Liver (tissue), 8 donors: ENCODE measurements at regions not wholly inside any gene's neighbourhood (a gene's known extent, or its start where the extent isn't known, plus 50 kb on each side); places are given as distances from the start of the nearest gene placed in this dataset.

Source experiments
- DNase-seq: peaks from one replicate; pipeline ENCODE4 v3.0.0-alpha.2; 2017; ENCODE audit warnings: low spot score
- H3K27ac ChIP-seq, 2 donors: one replicate each; pipeline ENCODE4 v1.7.0; 2013; ENCODE audit warnings: inconsistent platforms in 2 of 2, low read length in 2 of 2, control low read depth in 1 of 2, low read depth in 1 of 2, mild to moderate bottlenecking in 1 of 2
- H3K27me3 ChIP-seq, 4 donors: one replicate each; pipeline versions ENCODE4 v1.6.1 to v1.7.0; 2013; ENCODE audit warnings: low read length in 3 of 4, inconsistent platforms in 1 of 4, mild to moderate bottlenecking in 1 of 4, moderate library complexity in 1 of 4; ENCODE audit not compliant: control insufficient read depth in 4 of 4, insufficient read depth in 4 of 4
- H3K36me3 ChIP-seq, 4 donors: one replicate each; pipeline versions ENCODE4 v1.6.1 to v1.7.0; 2013; ENCODE audit warnings: low read length in 3 of 4, mild to moderate bottlenecking in 3 of 4, low read depth in 1 of 4, moderate library complexity in 1 of 4; ENCODE audit not compliant: control insufficient read depth in 4 of 4, insufficient read depth in 3 of 4
- H3K4me1 ChIP-seq, 4 donors: one replicate each; pipeline versions ENCODE4 v1.6.1 to v1.7.0; 2013; ENCODE audit warnings: low read length in 3 of 4, mild to moderate bottlenecking in 3 of 4, moderate library complexity in 1 of 4; ENCODE audit not compliant: control insufficient read depth in 4 of 4, insufficient read depth in 4 of 4
- H3K4me3 ChIP-seq, 3 donors: one replicate each; pipeline versions ENCODE4 v1.6.1 to v1.7.0; 2013; ENCODE audit warnings: low read length in 3 of 3, control low read depth in 1 of 3, low read depth in 1 of 3, mild to moderate bottlenecking in 1 of 3
- H3K9ac ChIP-seq, 2 donors: one replicate each; pipeline ENCODE4 v1.7.0; 2013; ENCODE audit warnings: low read length in 2 of 2, mild to moderate bottlenecking in 2 of 2, moderate library complexity in 2 of 2, control low read depth in 1 of 2, low read depth in 1 of 2
- H3K9me3 ChIP-seq, 4 donors: one replicate each; pipeline versions ENCODE4 v1.6.1 to v1.7.0; 2013; ENCODE audit warnings: low read length in 3 of 4; ENCODE audit not compliant: control insufficient read depth in 4 of 4
- ATF3 ChIP-seq: IDR thresholded peaks from 2 replicates; pipeline ENCODE4 v1.6.1; 2016; ENCODE audit warnings: antibody characterized with exemption
- CTCF ChIP-seq: fragments of 150-350 bp; IDR thresholded peaks from 2 replicates; pipeline ENCODE4 v1.5.1; 2017; ENCODE audit warnings: improper control_type of control experiment, low read depth, low read length; ENCODE audit not compliant: missing input control
- EGR1 ChIP-seq, 2 donors: IDR thresholded peaks; 2 replicates each; pipeline ENCODE4 v1.6.1; 2016 to 2018; ENCODE audit warnings: antibody characterized with exemption in 2 of 2, low read depth in 2 of 2
- FOXA1 ChIP-seq: IDR thresholded peaks from 2 replicates; pipeline ENCODE4 v1.6.1; 2016; ENCODE audit warnings: antibody characterized with exemption
- HNF4A ChIP-seq, 2 donors: conservative IDR thresholded peaks; 2 replicates each; pipeline ENCODE4 v1.6.1; 2016; ENCODE audit warnings: antibody characterized with exemption in 2 of 2, mild to moderate bottlenecking in 2 of 2
- JUND ChIP-seq, 2 donors: IDR thresholded peaks; 2 replicates each; pipeline ENCODE4 v1.6.1; 2016; ENCODE audit warnings: antibody characterized with exemption in 2 of 2
- NR2F2 ChIP-seq: IDR thresholded peaks from 2 replicates; pipeline ENCODE4 v1.6.1; 2016; ENCODE audit warnings: antibody characterized with exemption
- RAD21 ChIP-seq, 2 donors: IDR thresholded peaks; 2 replicates each; pipeline ENCODE4 v1.6.1; 2016; ENCODE audit warnings: antibody characterized with exemption in 2 of 2, mild to moderate bottlenecking in 2 of 2
- REST ChIP-seq: IDR thresholded peaks from 2 replicates; pipeline ENCODE4 v1.6.1; 2016; ENCODE audit warnings: antibody characterized with exemption, mild to moderate bottlenecking
- RXRA ChIP-seq, 2 donors: IDR thresholded peaks; 2 replicates each; pipeline ENCODE4 v1.6.1; 2017 to 2018; ENCODE audit warnings: antibody characterized with exemption in 2 of 2, mild to moderate bottlenecking in 1 of 2
- SP1 ChIP-seq: IDR thresholded peaks from 2 replicates; pipeline ENCODE4 v1.6.1; 2018; ENCODE audit warnings: antibody characterized with exemption, mild to moderate bottlenecking
- YY1 ChIP-seq: IDR thresholded peaks from 2 replicates; pipeline ENCODE4 v1.6.1; 2016; ENCODE audit warnings: antibody characterized with exemption, mild to moderate bottlenecking
- WGBS: extraction: QIAGEN DNeasy Blood & Tissue Kit; methylation state at CpG from one replicate; pipeline ENCODE4 v1.1.7; 2013; 5-methylcytosine and 5-hydroxymethylcytosine counted together
- donor health status: healthy.
- donor health status: healthy.
- donor health status: healthy.
- donor health status: healthy.
- donor health status: healthy.

GRCh38 chr10:106032450-106033002, 1132.0 kb downstream of the SORCS1 start:
- H3K4me3 ChIP-seq = no peak overlapping the region
- H3K27me3 ChIP-seq = no peaks in the 10 kb centered on the region
- peaks cover 0 to 1% (median 0%) of the 10 kb centered on the region in 4 donors for H3K9me3 ChIP-seq
- no peak for DNase-seq
- H3K9ac ChIP-seq = no peak overlapping the region
- H3K36me3 ChIP-seq = no peaks in the 10 kb centered on the region
- peaks cover 1 to 21% (median 5%) of the 10 kb centered on the region in 4 donors for H3K4me1 ChIP-seq
- no peak for TF ChIP-seq REST
- WGBS = 81% methylated on average over 1 of the region's 1 CpG
- no peak overlapping the region for H3K27ac ChIP-seq

GRCh38 chr10:106027240-106027639, 1137.3 kb downstream of the SORCS1 start:
- Histone ChIP-seq H3K27me3 (no peaks in the 10 kb centered on the region), H3K27ac (peak overlapping the region in 1 of 2 donors; percentile 7), H3K36me3 (no peaks in the 10 kb centered on the region), H3K9me3 (no peaks in the 10 kb centered on the region), H3K4me3 (no peak overlapping the region), H3K4me1 (peaks cover 2 to 54% (median 40%) of the 10 kb centered on the region in 4 donors), H3K9ac (no peak overlapping the region)
- no peak for DNase-seq
- WGBS = 16% methylated on average over 1 of the region's 1 CpG
- TF ChIP-seq ATF3 = no peak
- peak in 1 of 2 donors; percentile 32 for TF ChIP-seq JUND (IDR thresholded peaks at IDR 0.05)
- TF ChIP-seq RXRA (IDR thresholded peaks at IDR 0.05) = peak; percentile 6 to 43
- TF ChIP-seq HNF4A (conservative IDR thresholded peaks at IDR 0.05) = peak; percentile 81 to 87
- TF ChIP-seq YY1 = peak; percentile 27
- no peak for TF ChIP-seq REST

GRCh38 chr10:106025208-106025811, 1139.2 kb downstream of the SORCS1 start:
- Histone ChIP-seq H3K4me3 (no peak overlapping the region), H3K36me3 (no peaks in the 10 kb centered on the region), H3K27me3 (no peaks in the 10 kb centered on the region), H3K27ac (peak overlapping the region in 1 of 2 donors; percentile 7), H3K4me1 (peaks cover 1 to 52% (median 40%) of the 10 kb centered on the region in 4 donors), H3K9ac (no peak overlapping the region), H3K9me3 (no peaks in the 10 kb centered on the region)
- no peak for DNase-seq
- TF ChIP-seq EGR1 (IDR thresholded peaks at IDR 0.05; ENCODE audit: low read depth in 2 of 2) (no peak), RAD21 (IDR thresholded peaks at IDR 0.05) (no peak), NR2F2 (no peak), YY1 (peak; percentile 27), RXRA (IDR thresholded peaks at IDR 0.05) (no peak), JUND (IDR thresholded peaks at IDR 0.05) (no peak), FOXA1 (no peak), HNF4A (conservative IDR thresholded peaks at IDR 0.05) (peak in 1 of 2 donors; percentile 19), SP1 (no peak), CTCF (no peak)
